LHCN-M2 (cell line): ENCODE measurements at regions not wholly inside any gene's neighbourhood (a gene's known extent, or its start where the extent isn't known, plus 50 kb on each side); places are given as distances from the start of the nearest gene placed in this dataset.
A peak's percentile ranks its signal among the peaks of the same experiment; 100 is the strongest.

Source experiments
- DNase-seq: peaks from one replicate; pipeline ENCODE4 v3.0.0-alpha.2; 2012; ENCODE audit warnings: low read depth

DNA sequence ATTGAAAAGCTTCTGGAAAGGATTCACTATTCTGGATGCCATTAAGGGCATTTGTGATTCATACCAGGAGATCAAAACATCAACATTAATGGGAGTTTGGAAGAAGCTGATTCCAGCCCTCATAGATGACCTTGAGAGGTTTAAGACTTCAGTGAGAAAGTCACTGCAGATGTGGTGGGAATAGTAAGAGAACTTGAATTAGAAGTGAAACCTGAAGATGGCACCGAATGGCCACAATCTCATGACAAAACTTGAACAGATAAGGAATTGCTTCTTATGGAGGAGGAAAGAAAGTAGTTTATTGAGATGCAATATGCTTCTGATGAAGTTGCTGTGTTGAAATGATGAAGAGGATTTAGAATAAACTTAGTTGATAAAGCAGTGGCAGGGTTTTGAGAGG is 254.6 kb upstream of the SLC24A2 start:
- peak; percentile 39 for DNase-seq

DNA sequence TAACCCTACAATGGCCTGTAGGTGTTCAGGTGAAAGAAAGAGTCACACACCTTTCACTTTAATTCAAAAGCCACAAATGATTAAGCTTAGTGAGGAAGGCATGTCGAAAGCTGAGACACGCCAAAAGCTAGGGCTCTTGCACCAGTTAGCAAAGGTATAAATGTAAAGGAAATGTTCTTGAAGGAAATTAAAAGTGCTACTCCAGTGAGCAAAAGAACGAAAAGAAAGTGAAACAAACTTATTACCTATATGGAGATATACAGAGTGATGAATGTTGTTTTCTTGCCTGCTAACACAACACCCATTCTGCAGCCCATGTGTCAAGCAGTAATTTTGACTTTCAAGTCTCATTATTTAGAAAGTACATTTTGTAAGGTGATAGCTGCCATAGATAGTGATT is 254.2 kb upstream of the SLC24A2 start:
- DNase-seq = no peak

DNA sequence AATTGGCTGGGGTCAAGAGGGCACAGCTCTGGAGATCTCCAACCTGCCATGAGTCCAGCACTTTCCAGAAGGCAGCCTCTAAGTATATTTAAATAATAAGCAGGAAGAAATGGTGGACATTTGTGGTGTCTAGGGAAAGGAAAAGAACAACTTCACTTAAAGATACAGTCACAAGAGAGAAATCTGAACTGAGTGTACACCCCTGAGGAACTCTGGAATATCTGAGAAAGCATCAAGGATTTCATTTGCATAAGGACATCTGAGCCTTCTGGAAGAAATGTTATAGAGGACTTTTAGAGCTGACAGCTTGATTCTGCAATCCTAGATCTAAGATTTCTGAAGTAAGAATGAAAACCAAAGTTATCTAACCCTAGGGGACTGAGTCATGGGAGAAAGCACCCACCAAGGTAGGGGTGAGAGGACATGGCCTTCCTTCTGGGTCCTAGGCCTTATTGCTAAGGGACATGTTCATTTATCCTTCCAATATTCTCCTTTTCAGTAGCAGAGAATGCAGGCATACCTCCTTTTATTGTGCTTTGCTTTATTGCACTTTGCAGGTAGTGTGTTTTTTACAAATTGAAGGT is 253.4 kb upstream of the SLC24A2 start:
- peak; percentile 7 for DNase-seq

DNA sequence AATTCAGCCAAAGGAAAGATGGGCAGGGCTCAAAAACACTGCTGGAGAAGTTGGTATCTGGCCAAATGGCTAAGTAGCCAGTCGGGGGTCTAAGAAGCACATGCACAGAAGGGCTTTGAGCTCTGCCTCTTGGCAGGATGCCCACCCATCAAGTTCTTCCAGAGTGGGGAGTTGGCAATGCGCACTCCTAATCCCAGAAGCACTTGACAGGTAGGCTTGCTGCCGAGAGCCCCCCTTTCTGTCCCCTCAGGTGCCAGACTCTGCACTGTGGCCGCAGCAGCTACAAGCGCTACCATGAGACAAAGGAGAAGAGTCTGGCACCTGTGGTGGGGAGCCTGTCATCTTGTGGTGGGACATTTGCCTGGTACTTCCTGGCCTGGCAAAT is 252.9 kb upstream of the SLC24A2 start:
- no peak for DNase-seq

DNA sequence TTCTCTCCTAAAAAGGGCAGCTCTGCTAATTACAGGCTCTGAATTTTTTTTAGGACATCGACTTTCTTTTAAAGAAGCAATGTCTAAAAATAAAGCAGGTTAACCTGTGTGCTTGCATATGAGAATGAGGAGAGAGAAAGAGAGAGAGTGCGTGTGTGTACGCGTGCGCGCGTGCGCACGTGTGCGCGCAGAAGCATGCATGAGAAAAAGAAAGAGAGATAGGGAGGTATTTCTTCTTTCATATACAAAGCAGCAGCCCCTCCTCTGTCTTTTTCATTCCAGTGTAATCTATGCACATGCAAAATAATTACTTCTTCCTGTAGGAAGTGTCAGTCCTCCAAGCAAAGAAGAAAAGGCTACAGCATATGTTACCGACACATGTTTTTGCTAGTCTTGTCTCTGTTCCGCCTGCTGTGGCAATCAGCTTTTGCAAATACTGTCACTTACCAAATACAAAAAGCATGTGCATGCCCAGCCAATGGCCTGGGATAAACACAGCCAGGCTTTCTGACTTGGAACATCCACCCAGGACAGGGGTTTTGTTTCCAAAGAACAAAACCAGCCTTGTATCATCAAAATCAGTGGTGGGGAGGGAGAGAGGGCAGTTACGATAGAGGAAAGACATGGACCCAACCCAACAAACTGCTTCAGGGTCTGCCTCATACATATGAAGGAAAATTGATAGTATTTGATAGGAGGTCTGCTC is 252.3 kb upstream of the SLC24A2 start:
- DNase-seq = no peak

DNA sequence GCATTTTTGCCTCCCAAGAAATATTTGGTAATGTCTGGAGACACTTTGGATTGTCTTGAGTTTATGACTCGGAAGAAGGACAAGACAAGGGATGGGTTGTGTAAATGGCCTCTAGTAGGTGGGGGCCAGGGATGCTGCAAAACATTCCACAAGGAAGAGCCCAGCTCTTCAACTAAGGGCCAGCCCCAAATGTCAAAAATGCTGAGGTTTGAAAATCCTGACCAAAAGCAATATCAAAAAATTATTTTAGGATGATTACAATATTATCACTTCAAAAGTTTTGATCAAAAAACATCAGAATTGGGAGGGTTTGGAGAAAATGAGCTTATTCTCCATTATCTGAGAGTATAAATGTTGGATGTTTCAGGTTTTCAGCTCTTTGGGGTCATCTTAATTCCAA is 248.9 kb upstream of the SLC24A2 start:
- no peak for DNase-seq

DNA sequence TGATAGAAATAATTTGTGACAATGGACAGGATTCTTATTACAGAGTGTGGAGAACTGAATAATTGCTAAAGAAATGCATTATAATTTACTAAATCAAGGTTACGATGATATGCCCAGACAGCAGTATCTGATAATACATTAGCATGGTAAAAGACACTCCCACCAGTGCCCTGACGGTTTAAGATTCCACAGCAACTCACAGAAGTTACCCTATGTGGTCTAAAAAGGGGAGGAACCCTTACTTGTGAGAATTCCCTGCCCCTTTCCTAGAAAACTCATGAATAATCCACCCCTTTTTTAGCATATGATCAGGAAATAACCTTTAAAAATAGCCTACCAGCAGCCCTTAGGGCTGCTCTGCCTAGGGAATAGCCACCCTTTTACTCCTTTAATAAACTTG is 244.7 kb upstream of the SLC24A2 start:
- DNase-seq = no peak

DNA sequence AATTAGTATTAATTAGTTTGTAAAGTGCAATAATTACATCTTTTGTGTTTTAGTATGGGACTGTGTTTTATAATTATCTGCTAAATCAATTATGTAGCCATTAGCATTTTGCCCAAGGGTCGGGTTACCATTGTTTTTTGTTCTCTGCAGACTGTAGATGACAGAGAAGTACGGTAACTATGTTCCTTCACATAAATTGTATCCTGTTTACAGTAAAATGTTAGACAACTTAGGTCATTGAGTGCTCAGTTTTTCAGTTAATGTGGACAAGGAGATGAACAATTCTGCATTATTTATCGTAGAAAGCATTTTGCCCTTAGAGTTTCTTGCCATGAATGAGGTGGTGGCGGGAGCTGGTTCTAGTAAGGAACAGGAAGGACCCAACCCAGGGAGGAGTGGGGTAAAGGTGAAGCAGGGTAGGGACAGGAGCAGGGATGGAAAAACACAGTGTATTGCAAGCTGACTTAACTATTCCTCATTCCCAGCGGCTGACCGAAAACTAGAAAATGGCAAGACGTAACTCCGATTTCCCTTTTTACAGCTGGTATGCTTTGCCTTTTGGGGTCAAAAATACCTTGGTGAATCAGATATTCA is 243.7 kb upstream of the SLC24A2 start:
- DNase-seq = no peak

DNA sequence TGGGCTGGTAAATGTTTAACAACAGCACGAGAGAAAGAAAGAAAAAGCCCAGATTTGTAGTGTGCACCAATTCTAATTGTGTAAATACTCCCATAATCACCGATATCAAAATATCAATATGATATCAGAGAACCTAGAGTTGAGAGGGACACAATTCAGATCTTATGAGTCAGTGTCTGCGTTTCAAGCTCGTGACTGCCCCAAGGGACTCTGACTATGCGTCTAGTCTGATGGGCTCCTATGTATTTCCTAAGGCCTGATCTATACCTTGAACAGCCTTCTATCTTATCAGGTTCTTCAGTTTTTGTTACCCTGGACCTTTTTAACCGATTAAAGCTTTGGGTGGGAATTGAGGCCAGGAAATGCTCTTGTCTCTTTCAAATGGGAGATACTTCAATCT is 243.0 kb upstream of the SLC24A2 start:
- no peak for DNase-seq

DNA sequence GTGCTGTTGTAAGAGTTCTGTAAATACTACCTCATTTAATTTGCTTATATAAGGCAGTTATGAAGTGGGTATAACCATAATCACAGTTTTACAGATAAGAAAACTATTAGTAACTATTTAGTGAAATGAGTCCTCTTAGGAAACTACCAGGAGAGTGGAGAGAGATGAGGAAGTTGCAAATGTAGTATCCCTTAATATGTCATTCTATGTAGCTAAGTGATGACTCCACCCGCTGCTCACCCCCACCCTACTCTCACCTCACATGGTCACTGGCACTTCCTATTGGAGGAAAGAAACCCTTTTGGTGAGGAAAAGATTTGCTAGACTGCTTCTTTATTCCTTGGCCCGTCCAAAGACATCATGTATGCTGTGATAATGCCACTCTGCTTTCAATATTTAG is 241.8 kb upstream of the SLC24A2 start:
- DNase-seq = no peak

DNA sequence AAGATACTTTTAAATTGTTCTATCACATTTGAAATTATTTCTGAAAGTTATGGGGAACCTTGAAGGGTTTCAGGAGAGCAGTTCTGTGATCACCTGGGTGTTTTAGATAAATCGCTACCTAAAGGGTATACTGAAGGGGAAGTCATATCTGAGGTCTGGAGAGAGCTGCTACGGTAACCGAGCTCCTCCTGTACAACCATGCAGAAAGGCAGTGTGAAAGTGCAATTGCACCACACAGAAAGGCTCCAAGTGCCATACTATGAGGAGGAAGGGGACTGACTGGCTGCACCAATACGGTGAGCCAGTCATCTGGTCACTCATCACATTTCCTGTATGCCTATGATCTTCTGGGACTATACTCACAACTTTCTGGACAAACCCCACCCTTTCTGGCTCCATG is 241.4 kb upstream of the SLC24A2 start:
- no peak for DNase-seq

DNA sequence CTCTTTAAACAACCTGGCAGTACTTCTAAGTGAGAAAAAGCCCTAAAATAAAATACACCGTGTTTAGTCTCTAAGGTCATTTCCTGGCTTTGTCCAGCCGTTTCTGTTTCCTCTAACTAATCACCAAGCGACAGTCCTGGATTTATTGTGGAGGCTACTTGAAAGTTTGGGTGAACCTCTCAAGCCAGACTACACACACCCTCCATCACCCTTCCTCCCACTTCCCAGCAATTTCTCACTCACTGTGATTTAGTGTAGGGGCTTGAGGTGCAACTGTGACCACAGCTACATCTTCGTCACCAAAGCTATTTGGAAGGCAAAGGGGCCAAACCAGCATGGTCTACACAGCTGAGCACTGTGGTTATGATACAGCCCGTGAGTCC is 240.0 kb upstream of the SLC24A2 start:
- no peak for DNase-seq

DNA sequence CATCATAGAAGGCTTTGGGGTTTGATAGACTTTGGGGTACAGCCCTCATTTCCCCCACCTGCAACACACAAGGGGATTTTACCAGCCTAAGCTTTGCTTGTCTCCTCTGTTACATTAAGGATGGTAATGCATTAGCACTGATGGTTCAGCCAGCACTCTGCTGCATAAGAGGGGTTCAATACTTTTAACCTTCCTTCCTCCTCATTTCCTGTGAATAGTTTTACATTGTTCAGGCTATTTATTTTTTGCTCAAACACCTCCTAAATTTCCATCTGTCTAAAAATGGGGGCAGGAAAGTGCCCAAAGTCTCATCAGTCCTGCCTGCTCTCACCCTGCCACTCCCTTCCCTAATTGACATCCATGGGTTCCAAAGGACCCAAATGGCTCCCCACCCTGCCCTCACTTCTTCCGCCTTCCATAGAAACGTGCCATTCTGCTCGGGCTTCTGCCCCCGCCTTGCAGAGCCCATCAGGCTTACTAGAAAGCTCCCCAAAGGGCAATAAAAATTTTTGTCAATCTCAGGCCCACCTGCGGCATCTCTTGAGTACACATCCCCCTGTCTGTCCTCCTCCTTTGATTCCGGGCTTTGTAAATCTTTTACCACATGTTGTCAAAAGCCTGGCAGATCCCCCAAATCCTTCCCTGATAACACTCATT is 239.5 kb upstream of the SLC24A2 start:
- no peak for DNase-seq

DNA sequence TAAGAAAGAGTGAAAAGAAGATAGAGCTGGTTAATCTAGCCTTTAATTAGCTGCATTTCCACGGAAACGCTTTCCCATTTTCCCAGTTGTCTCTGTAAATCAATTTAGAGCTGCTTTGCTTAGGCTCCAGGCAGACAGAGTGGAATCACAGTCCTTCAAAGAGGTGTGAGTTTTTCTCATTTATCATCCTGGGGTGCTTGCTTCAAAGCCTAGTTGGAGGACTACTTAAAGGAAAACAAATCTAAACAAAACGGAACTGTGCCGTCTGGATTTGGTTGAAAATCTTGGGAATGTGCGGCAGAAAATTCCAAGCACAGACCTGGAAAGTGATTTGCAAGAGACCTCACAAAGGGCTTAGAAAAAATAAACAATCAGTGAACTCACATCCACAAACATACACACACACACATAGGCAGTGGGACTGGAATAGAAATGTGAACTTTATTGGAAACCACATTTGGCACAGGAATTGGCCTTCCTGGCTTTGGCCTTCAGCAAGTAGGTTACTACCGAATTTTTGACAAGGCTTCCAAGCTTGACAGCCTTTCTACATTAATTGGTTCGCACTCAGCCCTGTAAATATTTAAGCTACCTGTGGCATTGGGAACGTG is 235.2 kb upstream of the SLC24A2 start:
- DNase-seq = peak; percentile 39

DNA sequence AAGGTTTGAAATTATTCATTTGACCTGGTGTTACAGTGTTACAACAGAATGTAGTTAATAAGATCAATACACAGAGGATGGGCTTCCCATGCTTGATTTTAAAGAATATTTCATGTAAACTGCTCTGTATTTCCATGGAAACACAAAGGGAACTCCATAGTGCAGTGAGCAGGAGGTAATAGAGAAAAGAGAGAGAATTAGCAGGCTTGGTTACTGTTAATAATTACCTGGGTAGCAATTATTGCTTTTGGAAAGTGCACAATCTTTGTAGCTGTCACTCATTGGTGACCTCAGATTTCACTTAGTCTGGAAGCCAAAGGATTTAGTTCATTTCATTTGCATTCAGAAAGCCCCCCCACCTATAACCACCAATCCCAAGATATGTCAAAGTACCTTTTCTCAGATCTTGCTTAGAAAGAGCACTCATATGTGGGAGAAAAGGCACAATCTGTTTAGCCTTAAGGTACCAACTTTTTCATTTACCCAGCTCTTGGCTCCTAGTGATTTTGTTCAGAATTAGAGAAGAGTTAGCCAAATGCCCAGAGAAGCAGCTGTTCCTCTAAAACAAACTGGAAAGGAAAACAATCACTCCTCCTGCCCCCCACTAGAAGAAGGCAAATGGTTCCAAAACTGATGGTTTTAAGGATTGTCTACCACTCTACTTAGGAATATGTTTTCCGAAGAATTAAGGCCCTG is 234.5 kb upstream of the SLC24A2 start:
- peak; percentile 63 for DNase-seq

DNA sequence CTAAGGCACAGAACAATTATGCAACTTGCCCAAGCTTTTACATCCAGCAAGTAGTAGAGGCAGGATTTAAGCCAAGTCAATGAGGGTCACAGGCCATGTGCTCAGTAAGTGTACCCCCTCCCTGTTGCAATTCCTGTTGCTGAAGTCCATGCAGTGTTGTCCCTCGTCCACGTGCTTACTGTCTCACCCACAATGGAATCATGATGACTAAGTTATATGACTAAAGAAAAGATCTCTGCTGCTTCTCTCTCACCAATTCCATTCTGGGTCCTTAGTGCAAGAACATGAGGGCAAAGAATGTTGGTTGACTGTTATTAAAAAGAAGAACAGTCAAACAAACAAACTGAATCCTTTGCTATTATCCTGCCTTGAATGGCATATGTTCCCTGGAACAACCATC is 233.6 kb upstream of the SLC24A2 start:
- peak; percentile 84 for DNase-seq

DNA sequence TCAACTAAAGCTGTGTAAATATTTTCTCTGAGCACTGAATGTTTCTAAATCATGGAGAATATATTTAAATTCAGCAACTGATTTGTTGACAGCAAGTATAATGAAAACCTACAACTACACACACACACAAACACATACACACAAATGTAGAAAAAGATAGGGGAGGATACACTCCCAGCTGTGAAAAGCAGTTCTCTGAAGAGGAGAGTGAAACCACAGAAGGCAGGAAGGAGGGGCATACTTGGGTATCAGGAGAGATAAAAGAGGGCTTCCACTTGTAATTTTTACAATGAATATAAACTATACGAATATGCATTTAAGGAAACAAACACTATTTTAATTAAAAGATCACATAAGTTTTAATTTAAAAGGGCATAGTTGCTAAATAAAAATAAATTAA is 227.8 kb upstream of the SLC24A2 start:
- no peak for DNase-seq

DNA sequence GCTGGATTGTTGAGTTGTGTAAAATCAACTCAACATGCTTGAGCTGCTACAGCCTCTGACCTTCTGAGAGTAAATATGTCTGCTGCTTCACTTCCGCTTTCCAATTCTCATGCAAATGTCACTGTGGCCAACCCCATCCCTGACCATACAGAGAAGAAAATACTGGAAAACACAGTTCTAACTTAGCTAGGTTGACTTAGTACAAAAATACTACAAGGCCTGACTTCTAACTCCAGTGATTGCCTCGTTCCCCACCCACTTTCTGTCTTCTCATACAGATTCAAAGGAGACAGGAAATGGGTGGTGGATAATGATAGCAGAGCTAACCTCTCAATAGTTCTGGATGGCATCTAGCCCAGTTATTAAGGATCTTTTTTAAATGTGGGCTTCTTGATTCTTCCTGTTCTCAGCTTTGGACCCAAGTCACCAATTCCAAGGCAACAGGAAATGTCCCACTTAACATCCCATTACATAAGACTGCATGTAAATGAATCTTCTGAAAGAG is 226.6 kb upstream of the SLC24A2 start:
- no peak for DNase-seq

DNA sequence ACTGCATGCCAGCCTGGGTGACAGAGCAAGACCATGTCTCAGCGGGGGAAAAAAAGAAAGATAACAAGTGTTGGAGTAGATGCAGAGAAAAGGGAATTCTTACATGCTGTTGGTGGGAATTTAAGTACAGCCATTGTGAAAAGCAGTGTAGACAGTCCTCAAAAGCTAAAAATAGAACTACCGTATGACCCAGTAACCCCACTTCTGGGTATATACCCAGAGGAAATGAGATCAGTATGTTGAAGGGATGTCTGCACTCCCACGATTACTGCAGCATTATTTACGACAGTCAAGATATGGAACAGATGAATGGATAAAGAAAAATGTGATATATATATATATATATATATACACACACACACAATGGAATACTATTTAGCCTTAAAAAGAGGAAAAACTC is 225.3 kb upstream of the SLC24A2 start:
- DNase-seq = no peak

DNA sequence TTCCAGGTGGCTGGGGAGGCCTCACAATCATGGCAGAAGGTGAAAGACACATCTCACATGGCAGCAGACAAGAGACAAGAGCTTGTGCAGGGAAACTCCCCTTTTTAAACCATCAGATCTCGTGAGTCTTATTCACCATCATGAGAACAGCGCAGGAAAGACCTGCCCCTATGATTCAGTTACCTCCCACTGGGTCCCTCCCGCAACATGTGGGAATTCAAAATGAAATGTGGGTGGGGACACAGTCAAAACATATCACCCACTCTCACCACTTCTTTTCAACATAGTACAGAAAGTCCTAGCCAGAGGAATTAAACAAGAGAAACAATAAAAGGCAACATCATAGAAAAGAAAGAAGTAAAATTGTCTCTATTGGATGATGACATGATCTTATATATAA is 223.4 kb upstream of the SLC24A2 start:
- no peak for DNase-seq

DNA sequence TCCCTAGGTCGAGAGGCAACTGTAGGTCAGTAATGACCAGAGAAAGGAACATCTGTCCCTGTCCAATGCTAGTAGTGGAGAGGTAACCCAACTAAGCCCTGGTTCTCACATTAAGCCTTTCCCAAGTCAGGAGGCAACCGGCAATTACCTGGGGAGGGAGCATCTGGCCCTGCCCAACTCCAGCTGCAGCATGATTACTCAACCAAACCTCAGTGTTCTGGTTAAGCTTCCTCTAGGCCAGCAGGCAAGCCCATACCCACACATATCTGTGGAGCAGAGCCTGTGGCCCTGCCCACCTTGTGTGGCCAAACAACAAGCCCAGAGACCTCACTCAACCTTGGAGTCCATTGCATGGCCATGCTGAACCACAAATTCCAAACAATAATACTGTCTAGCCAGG is 220.8 kb upstream of the SLC24A2 start:
- no peak for DNase-seq

DNA sequence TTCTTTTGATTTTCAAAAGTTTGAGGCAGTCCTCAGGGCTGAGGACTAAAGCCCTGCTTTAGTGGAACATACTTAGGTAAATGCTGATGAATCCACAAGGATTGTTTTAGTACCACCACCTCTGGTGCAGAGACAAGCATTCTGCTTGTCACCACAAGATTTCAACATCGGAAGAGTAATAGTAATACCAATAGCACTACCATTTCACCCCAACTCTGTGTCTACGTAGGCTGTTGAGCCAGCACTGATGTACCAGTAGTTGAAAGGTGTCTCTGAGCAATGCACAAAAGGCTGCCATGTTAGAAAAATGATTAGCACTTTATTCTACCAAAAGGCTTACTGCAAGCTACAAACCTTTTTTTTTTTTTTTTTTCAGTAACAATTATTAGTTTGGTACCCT is 213.2 kb upstream of the SLC24A2 start:
- no peak for DNase-seq
